Cardiac muscle cell (in vitro differentiated cells and primary cell): ENCODE measurements at regions not wholly inside any gene's neighbourhood (a gene's known extent, or its start where the extent isn't known, plus 50 kb on each side); places are given as distances from the start of the nearest gene placed in this dataset.

Source experiments
- DNase-seq, 2 donors: peaks; one replicate each; pipeline versions ENCODE4 v3.0.0 to v3.0.0-alpha.2; 2010 to 2017; ENCODE audit warnings: low read depth in 1 of 2, low spot score in 1 of 2
- H3K27ac ChIP-seq: fragments of 200-600 bp; sonication (generic); 2 replicates; pipeline ENCODE4 v1.5.1; 2016
- H3K27me3 ChIP-seq: fragments of 200-600 bp; sonication (generic); 2 replicates; pipeline ENCODE4 v1.6.0; 2016; ENCODE audit warnings: control low read depth
- H3K36me3 ChIP-seq: fragments of 200-600 bp; sonication (generic); 2 replicates; pipeline ENCODE4 v1.5.1; 2016; ENCODE audit warnings: control low read depth
- H3K4me1 ChIP-seq: fragments of 200-600 bp; sonication (generic); 2 replicates; pipeline ENCODE4 v1.8.1; 2017; ENCODE audit warnings: low read depth, mild to moderate bottlenecking, mixed run types
- H3K4me3 ChIP-seq: fragments of 200-600 bp; sonication (generic); 2 replicates; pipeline ENCODE4 v1.5.1; 2016; ENCODE audit warnings: mild to moderate bottlenecking
- H3K9me3 ChIP-seq: fragments of 200-600 bp; sonication (generic); 2 replicates; pipeline ENCODE4 v1.5.1; 2017; ENCODE audit warnings: low read depth, mild to moderate bottlenecking, control low read depth
- CTCF ChIP-seq: IDR thresholded peaks from 2 replicates; pipeline ENCODE4 v1.5.1; 2012; ENCODE audit warnings: low read depth, mild to moderate bottlenecking, low read length

- no peaks in the 10 kb centered on the region for H3K4me1 ChIP-seq
- no peak for TF ChIP-seq CTCF
- H3K4me3 ChIP-seq: no peak overlapping the region
- no peak overlapping the region for H3K27ac ChIP-seq
- H3K9me3 ChIP-seq: no peaks in the 10 kb centered on the region
- no peaks in the 10 kb centered on the region for H3K27me3 ChIP-seq
- H3K36me3 ChIP-seq: no peaks in the 10 kb centered on the region
- no peak for DNase-seq
Measured at GRCh38 chr10:128978211-128978610, 488.8 kb upstream of the MGMT start.

GRCh38 chr10:128979405-128979804, 487.6 kb upstream of the MGMT start:
- no peak for TF ChIP-seq CTCF
- Histone ChIP-seq H3K27me3 (no peaks in the 10 kb centered on the region), H3K4me1 (no peaks in the 10 kb centered on the region), H3K9me3 (no peaks in the 10 kb centered on the region), H3K36me3 (no peaks in the 10 kb centered on the region), H3K27ac (no peak overlapping the region), H3K4me3 (no peak overlapping the region)
- no peak for DNase-seq

GRCh38 chr10:128981251-128981650, 485.8 kb upstream of the MGMT start:
- Histone ChIP-seq H3K36me3 (no peaks in the 10 kb centered on the region), H3K9me3 (no peaks in the 10 kb centered on the region), H3K4me1 (no peaks in the 10 kb centered on the region), H3K27ac (no peak overlapping the region), H3K4me3 (no peak overlapping the region), H3K27me3 (no peaks in the 10 kb centered on the region)
- DNase-seq: no peak
- TF ChIP-seq CTCF: no peak

DNA sequence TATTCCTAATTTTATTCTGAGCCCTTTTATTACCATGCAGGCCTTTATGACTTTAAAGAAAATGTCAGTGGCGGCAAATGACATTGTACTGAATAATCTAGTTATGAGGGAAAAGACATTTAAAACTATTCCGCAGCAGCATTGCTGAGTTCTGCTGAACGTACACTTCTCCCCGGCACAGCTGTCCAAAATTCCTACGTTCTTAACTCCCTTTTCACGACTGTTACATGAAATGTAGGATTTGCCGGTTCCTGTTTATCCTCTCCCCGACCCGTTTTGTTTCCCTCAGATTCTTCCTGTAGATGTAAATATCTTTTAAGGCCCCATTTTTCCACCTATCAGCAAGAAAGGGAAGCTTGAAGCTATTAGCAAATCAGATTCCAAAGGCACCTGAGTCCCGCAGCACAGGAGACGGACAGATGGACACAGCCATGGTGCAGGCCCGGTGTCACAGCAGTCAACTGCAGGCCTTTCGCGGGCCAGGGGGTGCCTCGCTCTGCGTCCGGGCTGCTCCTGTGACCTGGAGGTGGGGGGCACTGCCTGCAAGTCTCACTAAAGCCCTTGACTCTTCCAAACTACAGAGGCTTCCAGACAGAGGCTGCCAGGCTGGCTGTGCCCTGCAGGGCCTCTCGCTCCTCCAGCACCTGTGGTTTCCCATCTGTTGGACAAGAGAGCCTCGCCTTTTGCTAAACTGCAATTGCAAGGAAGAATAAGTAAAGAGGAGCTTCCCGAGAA, 485.0 kb upstream of the MGMT start:
- H3K9me3 ChIP-seq: no peaks in the 10 kb centered on the region
- no peaks in the 10 kb centered on the region for H3K27me3 ChIP-seq
- no peaks in the 10 kb centered on the region for H3K36me3 ChIP-seq
- DNase-seq: no peak
- TF ChIP-seq CTCF: no peak
- no peak overlapping the region for H3K4me3 ChIP-seq
- no peaks in the 10 kb centered on the region for H3K4me1 ChIP-seq
- H3K27ac ChIP-seq: no peak overlapping the region

- no peaks in the 10 kb centered on the region for H3K36me3 ChIP-seq
- no peak for TF ChIP-seq CTCF
- no peaks in the 10 kb centered on the region for H3K4me1 ChIP-seq
- H3K27me3 ChIP-seq: no peaks in the 10 kb centered on the region
- no peak for DNase-seq
- no peak overlapping the region for H3K4me3 ChIP-seq
- no peaks in the 10 kb centered on the region for H3K9me3 ChIP-seq
- H3K27ac ChIP-seq: no peak overlapping the region
Measured at GRCh38 chr10:128982616-128982915, 484.5 kb upstream of the MGMT start.

- Histone ChIP-seq H3K36me3 (no peaks in the 10 kb centered on the region), H3K27ac (no peak overlapping the region), H3K4me3 (no peak overlapping the region), H3K27me3 (no peaks in the 10 kb centered on the region), H3K9me3 (no peaks in the 10 kb centered on the region), H3K4me1 (no peaks in the 10 kb centered on the region)
- no peak for DNase-seq
- no peak for TF ChIP-seq CTCF
Measured at GRCh38 chr10:128985036-128985435, 482.0 kb upstream of the MGMT start.
